Endothelial cell of umbilical vein (primary cell): ENCODE measurements at regions not wholly inside any gene's neighbourhood (a gene's known extent, or its start where the extent isn't known, plus 50 kb on each side); places are given as distances from the start of the nearest gene placed in this dataset.

Experiments used
- EZH2 ChIP-seq: IDR thresholded peaks from 2 replicates; pipeline ENCODE4 v1.6.1; 2012; ENCODE audit warnings: borderline replicate concordance, low read depth, mild to moderate bottlenecking, moderate library complexity, low read length, inconsistent platforms; ENCODE audit not compliant: severe bottlenecking
- FOS ChIP-seq: IDR thresholded peaks from 2 replicates; pipeline ENCODE4 v1.6.1; 2011; ENCODE audit warnings: mild to moderate bottlenecking, low read length, moderate library complexity, borderline replicate concordance; ENCODE audit not compliant: insufficient read depth
- GATA2 ChIP-seq: IDR thresholded peaks from 2 replicates; pipeline ENCODE4 v1.7.0; 2011; ENCODE audit warnings: low read depth, mild to moderate bottlenecking, moderate library complexity, mixed read lengths, low read length; ENCODE audit not compliant: insufficient read length, insufficient read depth
- JUN ChIP-seq: IDR thresholded peaks from 2 replicates; pipeline ENCODE4 v1.6.1; 2011; ENCODE audit warnings: borderline replicate concordance, low read depth; ENCODE audit not compliant: insufficient read length, insufficient read depth
- POLR2A ChIP-seq: IDR thresholded peaks from 2 replicates; pipeline ENCODE4 v1.6.1; 2012; ENCODE audit warnings: low read depth, mild to moderate bottlenecking, control low read depth, low read length
- POLR2AphosphoS5 ChIP-seq: IDR thresholded peaks from 2 replicates; pipeline ENCODE4 v1.6.1; 2012; ENCODE audit warnings: low read depth, mild to moderate bottlenecking, control low read depth, low read length, moderate library complexity; ENCODE audit not compliant: insufficient read depth
- TF ChIP-seq, protein P1 (sequence below), 2 donors: IDR thresholded peaks; 1 replicate in 1 of 2; 2 replicates in 1 of 2; pipeline ENCODE4 v1.5.1; 2011; ENCODE audit warnings: low read length in 2 of 2, mild to moderate bottlenecking in 2 of 2, moderate library complexity in 2 of 2, control low read depth in 1 of 2, inconsistent platforms in 1 of 2, low read depth in 1 of 2; ENCODE audit not compliant: insufficient read depth in 1 of 2; ENCODE audit errors: extremely low read depth in 1 of 2
- TF ChIP-seq, protein P2 (sequence below): IDR thresholded peaks from 2 replicates; pipeline ENCODE4 v1.6.1; 2011; ENCODE audit not compliant: insufficient read depth, insufficient read length

DNA sequence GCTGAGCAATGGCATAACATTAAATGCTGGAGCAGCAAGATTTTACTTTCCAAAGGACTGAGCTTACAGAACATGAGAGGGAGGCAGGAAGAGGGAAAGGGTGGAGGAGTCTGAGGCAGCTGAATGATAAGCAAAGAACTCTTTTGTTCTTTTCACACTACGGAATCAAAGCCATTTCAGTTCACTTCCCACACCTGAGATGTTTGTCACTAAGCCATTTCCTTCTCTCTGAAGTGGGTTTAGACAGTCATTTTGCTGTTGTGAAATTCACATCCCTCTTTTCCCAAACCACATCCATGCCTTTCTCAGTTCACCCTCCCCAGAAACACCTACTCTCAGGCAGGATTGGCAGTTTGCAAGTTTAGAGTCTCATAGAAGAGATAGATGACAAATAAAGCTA is 267.9 kb downstream of the ADGRG6 start:
- TF ChIP-seq, protein P1, sequence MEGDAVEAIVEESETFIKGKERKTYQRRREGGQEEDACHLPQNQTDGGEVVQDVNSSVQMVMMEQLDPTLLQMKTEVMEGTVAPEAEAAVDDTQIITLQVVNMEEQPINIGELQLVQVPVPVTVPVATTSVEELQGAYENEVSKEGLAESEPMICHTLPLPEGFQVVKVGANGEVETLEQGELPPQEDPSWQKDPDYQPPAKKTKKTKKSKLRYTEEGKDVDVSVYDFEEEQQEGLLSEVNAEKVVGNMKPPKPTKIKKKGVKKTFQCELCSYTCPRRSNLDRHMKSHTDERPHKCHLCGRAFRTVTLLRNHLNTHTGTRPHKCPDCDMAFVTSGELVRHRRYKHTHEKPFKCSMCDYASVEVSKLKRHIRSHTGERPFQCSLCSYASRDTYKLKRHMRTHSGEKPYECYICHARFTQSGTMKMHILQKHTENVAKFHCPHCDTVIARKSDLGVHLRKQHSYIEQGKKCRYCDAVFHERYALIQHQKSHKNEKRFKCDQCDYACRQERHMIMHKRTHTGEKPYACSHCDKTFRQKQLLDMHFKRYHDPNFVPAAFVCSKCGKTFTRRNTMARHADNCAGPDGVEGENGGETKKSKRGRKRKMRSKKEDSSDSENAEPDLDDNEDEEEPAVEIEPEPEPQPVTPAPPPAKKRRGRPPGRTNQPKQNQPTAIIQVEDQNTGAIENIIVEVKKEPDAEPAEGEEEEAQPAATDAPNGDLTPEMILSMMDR (IDR thresholded peaks at IDR 0.05; ENCODE audit: extremely low read depth in 1 of 2, insufficient read depth in 1 of 2, low read depth in 1 of 2, low read length in 2 of 2), result no peak
- TF ChIP-seq POLR2A, result no peak
- TF ChIP-seq FOS, result no peak
- no peak for TF ChIP-seq POLR2AphosphoS5
- TF ChIP-seq GATA2, result no peak
- TF ChIP-seq, protein P2, sequence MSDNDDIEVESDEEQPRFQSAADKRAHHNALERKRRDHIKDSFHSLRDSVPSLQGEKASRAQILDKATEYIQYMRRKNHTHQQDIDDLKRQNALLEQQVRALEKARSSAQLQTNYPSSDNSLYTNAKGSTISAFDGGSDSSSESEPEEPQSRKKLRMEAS, result no peak
- no peak for TF ChIP-seq EZH2
- no peak for TF ChIP-seq JUN
